ENCODE measurements at regions not wholly inside any gene's neighbourhood (a gene's known extent, or its start where the extent isn't known, plus 50 kb on each side); places are given as distances from the start of the nearest gene placed in this dataset.
"Not testable (repeated sequence)": the region's sequence is repeated elsewhere in the genome, so short reads cannot be mapped to it uniquely, and the experiment has no call there.

DNA sequence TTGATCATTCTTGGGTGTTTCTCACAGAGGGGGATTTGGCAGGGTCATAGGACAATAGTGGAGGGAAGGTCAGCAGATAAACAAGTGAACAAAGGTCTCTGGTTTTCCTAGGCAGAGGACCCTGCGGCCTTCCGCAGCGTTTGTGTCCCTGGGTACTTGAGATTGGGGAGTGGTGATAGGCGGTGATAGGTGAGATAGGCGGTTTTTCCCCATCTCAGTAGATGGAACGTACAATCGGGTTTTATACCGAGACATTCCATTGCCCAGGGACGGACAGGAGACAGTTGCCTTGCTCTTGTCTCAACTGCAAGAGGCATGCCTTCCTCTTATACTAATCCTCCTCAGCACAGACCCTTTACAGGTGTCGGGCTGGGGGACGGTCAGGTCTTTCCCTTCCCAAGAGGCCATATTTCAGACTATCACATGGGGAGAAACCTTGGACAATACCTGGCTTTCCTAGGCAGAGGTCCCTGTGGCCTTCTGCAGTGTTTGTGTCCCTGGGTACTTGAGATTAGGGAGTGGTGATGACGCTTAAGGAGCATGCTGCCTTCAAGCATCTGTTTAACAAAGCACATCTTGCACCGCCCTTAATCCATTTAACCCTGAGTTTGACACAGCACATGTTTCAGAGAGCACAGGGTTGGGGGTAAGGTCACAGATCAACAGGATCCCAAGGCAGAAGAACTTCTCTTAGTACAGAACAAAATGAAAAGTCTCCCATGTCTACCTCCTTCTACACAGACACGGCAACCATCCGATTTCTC lies 86.2 kb downstream of the OR2B2 start:
- not testable (repeated sequence) for DNase-seq

DNA sequence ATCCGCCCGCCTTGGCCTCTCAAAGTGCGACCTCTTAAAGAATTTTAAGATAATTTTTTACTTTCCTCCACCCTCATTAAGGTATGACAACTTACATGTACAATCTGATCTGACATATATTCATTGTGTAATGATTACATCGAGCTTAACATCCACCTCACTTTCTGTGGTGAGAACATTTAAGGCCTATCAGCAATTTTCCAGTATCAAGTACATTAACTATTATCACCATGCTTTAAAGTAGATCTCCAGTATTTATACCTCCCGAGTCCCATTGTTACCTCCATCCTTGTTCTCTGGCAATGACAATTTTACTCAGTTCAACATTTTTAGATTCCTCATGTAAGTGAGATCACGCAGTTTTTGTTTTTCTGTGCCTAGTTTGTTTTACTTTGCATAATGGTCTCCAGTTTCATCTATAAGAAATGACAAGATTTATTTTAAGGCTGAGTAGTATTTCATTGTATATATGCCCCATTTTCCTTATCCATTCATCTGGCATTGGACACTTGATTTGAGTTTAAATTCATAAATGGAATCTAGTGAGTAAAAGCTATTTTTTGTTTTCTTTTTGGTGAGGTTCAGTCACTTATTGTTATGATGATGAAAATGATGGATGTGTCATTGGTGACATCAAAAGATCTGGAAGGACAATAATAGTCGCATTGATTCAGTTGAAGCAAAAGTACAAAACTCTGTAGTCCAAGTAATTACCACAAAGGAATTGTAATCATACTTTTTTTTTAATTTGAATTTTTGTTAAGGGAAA lies 87.0 kb downstream of the OR2B2 start:
- DNase-seq: no peak

DNA sequence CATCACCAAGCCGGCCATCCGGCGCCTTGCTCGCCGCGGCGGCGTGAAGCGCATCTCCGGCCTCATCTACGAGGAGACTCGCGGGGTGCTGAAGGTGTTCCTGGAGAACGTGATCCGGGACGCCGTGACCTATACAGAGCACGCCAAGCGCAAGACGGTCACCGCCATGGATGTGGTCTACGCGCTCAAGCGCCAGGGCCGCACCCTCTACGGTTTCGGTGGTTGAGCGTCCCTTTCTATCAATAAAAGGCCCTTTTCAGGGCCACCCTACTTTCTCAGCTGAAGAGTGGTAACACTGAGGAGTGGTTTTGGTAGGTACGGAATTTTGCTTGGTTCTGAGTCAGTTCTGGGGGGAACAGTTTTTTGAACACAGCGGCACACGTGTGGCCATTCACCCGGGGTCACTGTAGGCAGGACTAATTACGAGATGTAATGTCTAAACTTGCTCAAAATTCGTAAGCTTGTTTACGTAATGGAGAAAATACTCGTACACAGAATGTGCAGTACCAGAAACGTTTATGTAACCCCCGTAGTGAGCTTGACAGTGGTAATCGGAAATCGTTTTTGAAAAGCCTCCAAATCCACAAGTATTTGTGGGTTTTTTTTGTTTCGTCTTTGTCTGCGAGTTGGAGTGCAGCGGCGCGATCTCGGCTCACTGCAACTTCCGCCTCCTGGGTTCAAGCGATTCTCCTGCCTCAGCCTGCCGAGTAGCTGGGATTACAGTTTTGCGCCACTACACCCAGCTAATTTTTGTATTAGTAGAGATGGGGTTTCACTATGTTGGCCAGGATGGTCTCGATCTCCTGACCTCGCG lies 87.8 kb downstream of the OR2B2 start:
- DNase-seq: peak; percentile 45

DNA sequence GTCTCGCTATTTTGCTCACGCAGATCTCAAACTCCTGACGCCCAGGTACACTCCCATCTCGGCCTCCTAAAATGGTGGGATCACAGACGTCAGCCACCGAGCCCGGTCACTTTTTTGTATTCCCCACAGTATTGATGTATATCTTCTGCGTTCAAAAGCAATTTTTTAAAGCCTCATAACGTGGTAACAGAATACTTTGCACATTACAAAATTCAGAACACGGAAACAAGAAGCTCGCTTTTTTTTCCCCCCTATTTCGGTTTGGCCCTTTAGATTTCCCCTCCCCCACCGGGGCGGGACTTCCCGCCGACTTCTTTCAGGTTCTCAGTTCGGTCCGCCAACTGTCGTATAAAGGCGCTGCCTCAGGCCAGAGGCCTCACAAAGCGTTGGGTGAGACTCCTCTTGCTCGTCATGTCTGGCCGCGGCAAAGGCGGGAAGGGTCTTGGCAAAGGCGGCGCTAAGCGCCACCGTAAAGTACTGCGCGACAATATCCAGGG lies 88.4 kb downstream of the OR2B2 start:
- peak; percentile 66 for DNase-seq

DNA sequence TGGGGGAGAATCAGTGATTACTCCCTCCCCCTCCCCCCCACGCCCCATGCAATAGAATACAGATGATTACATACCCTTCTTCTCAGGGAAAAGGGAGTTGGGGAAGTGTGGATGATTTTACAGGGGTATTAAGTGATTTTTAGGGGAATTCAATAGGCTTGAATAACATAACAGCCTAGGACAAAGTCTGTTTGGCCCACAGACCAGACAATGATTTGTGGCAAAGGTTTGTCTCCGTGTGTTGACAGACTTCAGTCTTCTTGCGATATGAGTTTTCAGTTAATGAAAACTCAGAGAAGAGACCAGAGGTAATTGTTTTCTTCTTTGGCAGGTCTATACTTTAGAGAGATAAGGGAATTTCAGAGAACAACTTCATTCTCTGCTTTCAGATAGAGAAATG lies 95.3 kb downstream of the OR2B2 start:
- DNase-seq: no peak

DNA sequence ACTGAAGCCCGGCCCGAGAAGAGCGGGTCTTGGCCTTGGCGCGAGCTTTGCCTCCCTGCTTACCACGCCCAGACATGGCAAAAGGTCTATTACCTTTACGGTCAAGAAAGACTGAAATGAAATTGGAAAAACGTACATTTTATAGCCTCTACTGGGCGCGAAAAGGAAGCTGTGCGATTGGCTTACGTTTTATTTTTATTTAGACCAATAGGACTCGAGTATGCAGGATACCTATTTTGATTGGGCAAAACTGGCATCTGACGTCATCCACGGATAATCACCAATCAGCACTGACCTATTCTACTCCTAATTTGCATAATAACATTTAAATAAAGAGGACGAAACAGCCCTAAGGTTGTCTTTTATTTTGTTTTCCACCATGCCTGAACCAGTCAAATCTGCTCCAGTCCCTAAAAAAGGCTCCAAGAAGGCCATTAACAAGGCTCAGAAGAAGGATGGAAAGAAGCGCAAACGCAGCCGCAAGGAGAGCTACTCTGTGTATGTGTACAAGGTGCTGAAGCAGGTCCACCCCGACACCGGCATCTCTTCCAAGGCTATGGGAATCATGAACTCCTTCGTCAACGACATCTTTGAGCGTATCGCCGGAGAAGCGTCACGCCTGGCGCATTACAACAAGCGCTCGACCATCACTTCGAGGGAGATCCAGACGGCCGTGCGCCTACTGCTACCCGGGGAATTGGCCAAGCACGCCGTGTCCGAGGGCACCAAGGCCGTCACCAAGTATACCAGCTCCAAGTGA lies 97.4 kb downstream of the OR2B2 start:
- peak; percentile 49 for DNase-seq

DNA sequence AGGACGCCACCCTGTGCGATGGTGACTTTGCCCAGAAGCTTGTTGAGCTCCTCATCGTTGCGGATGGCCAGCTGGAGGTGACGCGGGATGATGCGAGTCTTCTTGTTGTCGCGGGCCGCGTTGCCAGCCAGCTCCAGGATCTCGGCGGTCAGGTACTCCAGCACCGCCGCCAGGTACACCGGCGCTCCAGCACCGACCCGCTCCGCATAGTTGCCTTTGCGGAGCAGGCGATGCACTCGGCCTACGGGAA lies 97.9 kb downstream of the OR2B2 start:
- not testable (repeated sequence) for DNase-seq

DNA sequence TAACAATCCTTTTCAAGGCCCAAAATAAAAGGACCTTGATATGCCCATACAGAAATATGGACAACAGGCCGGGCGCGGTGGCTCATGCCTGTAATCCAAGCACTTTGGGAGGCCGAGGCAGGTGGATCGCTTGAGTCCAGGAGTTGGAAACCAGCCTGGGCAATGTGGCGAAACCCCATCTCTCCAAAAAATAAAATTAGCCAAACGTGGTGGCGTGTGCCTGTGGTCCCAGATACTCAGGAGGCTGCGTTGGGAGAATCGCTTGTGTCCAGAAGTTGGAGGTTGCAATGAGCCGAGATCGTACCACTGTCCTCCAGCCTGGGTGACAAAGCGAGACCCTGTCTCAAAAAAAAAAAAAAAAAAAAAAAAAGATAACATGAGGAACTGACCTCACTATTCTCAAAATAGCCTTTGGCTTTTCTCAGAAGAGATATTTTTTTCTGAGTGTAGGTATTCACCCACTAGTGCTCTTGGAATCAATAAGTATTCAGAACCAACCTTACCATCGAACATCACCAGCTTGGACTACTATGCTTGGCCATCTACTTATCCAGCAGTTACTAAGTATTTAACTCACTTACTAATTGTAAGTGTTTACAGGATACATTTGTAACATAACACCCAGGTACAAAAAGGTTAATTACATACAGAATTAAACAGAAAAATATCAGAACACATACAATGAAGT lies 99.2 kb downstream of the OR2B2 start:
- DNase-seq: no peak

DNA sequence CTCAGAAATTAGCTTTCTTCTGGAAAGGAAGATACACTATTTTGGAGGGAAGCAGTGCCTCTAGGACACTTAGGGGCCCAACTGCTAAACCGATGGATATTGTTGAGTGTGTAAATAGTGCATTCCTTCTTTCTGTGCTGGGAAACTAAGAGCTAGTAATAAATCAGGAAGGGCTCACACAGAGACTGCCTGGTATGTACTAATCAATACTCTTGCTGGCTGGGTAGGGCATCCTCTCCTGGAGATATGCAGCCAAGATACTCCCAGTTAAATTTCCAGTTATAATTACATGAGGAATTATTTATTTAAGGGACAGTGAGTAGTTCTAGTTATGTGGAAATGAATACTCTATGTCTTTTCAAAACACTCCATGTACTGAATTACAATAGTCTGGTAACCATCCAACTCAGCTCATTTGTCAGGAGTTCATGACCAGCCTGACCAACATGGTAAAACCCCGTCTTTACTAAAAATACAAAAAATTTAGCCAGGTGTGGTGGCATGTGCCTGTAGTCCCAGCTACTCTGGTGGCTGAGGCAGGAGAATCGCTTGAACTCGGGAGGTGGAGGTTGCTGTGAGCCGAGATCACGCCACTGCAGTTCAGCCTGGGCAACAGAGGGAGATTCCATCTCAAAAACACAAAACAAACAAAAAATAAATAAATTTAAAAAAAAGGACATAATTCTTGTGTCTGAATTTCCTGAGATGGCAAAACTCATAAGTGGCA lies 100.0 kb downstream of the OR2B2 start:
- DNase-seq: no peak

DNA sequence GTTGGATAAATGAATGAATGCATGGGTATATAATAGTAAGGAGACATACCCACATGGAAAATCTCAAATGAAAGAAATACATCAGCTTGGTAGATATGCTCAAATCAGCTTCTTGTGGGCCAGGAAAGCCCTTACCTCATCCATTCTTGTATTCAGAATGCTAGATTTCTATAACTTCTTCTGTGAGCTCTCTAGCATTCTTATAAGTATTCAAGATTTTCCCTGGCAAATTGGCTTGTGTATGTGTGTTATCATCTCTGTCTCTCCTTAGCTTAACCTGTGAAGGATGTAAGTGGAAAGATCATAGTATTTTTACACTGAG lies 100.8 kb downstream of the OR2B2 start:
- no peak for DNase-seq

DNA sequence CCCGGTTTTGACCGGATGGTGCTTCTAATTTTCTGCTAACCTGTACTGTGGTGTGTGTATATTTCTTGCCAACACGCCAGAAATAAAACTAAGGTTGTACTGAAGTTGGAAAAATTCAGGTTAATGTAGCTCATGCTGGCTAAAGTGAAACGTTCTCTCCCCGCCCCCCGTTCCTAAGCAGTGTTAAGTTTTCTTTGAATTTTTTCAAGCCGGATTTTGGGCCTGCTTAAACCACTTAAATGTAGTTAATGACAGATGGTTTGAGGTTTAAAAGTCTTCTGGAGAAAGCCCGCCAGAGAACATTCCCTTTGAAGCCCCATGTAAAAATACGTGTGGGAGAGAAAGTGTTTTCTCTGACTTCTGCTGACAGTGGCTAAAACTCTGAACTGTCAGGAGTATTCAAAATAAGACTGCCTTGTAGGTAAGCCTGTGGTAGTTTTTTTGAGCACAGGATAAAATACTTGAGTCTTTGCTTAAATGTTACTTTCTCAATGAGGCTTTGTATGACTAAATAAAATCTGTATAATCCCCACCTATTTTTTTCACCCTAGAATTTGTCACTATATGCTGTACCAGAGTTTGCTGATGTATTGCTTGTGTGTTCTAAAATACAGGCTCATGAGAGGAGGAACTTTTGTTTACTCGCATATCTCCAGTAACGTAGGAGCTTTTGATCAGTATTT lies 101.3 kb downstream of the OR2B2 start:
- DNase-seq: no peak

DNA sequence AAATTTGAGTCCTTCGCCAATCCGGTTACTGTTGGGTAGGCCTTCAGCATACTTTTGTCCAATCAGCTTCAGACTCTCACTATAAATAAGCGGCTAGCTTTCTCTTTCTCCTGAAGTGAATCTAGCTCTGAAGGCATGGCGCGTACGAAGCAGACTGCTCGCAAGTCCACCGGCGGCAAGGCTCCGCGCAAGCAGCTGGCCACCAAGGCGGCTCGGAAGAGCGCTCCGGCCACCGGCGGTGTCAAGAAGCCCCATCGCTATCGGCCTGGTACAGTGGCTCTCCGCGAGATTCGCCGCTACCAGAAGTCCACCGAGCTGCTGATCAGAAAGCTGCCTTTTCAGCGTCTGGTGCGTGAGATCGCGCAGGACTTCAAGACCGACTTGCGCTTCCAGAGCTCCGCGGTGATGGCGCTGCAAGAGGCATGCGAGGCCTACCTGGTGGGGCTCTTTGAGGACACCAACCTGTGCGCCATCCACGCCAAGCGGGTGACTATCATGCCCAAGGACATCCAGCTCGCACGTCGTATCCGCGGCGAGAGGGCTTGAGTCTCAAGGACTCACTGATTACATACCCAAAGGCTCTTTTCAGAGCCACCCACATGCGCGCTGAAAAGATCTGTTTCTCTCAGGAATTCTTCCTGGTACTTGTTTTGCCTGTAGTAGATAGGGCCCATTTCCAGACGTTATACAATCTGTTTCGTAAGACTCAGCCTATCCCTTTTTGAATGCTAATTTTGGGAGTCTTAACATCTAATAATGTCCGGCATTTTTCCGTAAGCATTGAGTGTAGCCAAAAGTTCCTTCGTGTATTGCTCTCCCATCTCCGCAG lies 102.0 kb downstream of the OR2B2 start:
- DNase-seq: peak; percentile 90

DNA sequence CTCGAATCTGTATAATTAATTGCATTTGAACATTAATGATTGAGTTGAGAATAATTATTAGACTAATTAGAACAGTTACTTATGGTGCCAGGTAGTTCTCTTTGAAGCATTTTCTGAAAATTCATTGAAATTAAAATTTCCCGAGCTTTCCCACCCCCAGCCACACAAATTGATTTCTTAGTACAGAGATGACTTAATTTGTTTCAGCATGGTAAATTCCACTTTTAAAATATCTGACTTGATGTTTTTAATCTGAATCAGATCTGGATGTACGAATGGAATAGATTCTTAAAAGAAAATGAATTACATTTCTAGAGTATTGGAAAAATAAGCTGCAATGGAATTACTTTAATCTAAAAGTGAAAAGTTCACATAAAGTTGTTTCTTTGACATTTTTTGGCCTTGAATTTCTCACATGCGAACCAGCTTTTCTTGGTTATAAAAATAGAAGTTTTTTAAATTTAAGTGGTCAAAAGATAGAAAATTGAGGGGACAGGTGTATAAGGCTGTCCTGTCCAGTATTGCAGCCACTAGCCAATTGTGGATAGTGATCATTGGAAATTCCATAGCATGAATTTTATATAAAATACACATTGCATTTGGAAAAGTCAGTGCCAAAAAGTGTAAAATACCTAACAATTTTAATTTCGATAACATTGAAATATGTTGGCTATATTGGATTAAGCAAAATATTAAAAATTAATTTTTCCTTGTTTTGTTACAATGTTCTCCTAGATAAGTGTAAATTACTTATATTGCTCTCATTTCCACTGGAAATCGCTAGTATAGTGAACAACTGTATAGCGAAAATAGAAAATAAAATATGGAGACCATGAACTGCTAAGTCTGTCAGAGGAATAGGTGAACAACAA lies 102.9 kb downstream of the OR2B2 start:
- no peak for DNase-seq

DNA sequence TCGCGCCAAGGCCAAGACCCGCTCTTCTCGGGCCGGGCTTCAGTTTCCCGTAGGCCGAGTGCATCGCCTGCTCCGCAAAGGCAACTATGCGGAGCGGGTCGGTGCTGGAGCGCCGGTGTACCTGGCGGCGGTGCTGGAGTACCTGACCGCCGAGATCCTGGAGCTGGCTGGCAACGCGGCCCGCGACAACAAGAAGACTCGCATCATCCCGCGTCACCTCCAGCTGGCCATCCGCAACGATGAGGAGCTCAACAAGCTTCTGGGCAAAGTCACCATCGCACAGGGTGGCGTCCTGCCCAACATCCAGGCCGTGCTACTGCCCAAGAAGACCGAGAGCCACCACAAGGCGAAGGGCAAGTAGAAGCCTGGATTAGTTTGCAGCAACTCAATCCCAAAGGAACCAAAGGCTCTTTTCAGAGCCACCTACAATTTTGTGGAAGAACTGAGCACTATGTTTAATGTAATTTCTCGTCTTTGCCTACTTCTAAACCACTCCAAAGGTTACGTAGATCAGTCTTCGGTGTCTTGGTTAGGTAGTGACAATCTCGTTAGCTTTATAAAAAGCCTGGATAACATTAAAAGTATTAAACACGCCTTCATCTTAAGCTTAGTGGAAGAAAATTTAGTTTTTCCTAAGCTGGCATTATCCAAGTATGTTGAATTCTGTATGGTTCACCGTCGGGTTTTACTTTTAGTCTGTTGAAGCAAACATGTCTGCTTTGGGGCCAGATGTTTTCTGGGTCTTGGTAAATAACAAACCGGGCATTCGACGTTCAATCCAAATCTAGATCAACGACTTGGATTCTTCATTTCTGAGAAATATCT lies 103.7 kb downstream of the OR2B2 start:
- DNase-seq: peak; percentile 26

DNA sequence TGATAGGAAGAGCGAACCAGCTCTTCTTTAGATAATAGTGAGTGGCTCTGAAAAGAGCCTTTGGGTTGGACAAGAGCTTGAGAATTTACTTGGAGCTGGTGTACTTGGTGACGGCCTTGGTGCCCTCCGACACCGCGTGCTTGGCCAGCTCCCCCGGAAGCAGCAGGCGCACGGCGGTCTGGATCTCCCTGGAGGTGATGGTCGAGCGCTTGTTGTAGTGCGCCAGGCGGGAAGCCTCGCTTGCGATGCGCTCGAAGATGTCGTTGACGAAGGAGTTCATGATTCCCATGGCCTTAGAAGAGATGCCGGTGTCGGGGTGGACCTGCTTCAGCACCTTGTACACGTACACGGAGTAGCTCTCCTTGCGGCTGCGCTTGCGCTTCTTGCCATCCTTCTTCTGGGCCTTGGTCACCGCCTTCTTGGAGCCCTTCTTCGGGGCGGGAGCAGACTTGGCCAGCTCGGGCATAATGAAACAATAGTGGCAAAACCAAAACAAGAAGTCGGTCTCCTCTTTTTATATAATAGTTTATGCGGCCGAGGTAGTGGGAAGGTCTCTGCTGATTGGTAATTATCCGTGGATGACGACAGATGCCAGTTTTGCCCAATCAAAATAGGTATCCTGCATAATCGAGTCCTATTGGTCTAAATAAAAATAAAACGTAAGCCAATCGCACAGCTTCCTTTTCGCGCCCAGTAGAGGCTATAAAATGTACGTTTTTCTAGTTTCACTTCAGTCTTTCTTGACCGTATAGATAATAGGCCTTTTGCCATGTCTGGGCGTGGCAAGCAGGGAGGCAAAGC lies 104.6 kb downstream of the OR2B2 start:
- DNase-seq: peak; percentile 66

DNA sequence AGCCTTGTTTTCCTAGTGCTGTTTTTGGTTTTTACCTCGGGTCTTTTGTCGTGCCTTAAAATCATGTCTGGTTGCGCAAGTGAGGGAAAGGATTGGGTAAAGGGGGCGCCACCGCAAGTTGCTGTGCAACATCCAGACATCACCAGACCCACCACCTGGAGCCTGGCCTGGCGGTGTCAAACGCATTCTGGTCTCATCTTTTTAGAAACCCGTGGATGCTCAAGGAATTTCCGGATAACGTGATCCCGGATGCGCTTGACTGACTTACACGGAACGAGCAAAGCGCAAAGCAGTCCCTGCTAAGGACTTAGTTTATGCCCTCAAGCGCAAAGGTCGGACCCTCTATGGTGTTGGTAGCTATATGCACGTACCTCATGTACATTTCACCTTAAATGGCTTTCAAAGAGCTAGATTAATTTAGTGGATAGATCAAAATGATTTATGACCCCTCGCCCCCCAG lies 105.2 kb downstream of the OR2B2 start:
- DNase-seq: no peak

DNA sequence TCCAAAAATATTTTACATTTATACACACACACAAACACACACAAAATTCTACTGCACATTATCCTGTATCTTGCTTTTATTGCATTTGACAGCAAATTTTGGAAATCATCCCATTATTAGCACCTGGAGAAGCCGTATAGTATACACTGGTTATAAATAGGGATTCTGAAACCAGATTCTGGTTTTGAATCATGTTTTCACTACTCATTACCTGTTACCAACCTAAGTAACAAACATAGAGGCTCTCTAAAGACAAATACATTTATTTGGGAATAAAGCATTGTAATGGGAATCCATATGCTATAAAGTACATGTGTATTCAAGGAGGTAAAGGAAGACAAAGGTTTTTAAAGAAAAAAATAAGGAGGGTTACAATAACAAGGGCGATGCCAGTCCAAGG lies 106.8 kb downstream of the OR2B2 start:
- DNase-seq: no peak

Data from NK-92 treated with Interleukin-12 subunit alpha and Interleukin-12 subunit beta, amount 100 ng/mL, for 24 hours (cell line).